Stimulated activated CD4-positive, alpha-beta T cell treated with anti-CD3 and anti-CD28 coated beads, Interleukin-2, amount 100 ng/mL, for 48 hours (primary cell): ENCODE measurements at regions not wholly inside any gene's neighbourhood (a gene's known extent, or its start where the extent isn't known, plus 50 kb on each side); places are given as distances from the start of the nearest gene placed in this dataset.
"Not testable (repeated sequence)": the region's sequence is repeated elsewhere in the genome, so short reads cannot be mapped to it uniquely, and the experiment has no call there.

Source experiments
- DNase-seq, 2 donors: peaks; one replicate each; pipeline ENCODE4 v3.0.0-alpha.2; 2020

DNA sequence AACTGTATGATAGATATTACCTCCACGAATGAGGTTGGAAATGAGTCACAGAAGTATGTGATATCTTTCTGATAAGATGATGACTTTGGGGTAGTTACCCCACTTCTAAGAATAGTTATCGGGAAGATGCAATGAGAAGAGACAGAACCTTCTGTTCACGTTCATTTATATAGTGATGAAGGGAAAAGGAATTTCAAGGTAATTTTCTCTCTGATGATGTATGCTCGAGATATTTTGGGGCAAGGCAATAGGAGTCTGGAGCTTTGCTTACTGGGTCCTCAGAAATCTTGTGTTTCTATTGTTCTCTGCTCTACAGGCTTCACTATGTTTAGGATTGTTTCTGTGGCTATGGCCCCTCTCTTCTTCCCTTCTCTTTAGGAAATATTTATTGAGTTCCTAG is 1389.6 kb downstream of the CDH8 start:
- no peak for DNase-seq

DNA sequence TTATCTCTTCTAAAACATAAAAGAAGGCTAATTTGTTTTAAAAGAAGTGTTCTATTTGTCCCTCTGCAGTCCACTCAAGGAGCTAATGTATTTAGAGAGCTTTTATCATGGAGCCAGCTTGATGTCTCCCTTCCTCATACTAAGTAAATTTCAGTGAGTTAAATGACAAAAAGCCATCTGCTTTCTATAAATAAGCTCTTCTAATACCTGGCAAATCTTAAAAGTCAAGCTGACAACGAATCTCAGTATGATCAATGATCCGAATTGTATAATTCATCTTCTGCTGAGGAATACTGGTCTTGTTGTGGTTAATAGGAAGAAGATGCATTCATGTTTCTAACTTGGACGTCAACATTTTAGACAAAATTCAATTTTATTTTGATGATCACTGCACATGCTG is 1390.7 kb downstream of the CDH8 start:
- no peak for DNase-seq

DNA sequence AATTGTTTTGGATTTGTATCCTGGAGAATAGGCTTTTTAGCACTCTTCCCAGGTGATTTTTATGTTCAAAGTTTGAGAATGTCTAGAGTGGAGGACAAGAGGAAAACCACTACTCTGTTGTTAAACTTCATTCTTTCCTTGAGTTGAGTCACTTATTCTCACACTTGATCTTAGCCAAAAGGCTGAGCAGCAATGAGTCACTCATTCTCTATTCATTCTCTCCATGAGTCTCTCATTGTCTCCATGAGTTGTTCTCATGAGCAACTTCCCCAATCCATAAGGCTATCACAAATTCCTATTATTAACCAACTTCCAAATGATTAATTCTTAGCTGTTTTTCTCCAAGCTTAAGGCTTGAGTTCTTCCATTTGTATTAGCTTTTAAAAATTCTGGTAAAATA is 1393.3 kb downstream of the CDH8 start:
- DNase-seq, result no peak

DNA sequence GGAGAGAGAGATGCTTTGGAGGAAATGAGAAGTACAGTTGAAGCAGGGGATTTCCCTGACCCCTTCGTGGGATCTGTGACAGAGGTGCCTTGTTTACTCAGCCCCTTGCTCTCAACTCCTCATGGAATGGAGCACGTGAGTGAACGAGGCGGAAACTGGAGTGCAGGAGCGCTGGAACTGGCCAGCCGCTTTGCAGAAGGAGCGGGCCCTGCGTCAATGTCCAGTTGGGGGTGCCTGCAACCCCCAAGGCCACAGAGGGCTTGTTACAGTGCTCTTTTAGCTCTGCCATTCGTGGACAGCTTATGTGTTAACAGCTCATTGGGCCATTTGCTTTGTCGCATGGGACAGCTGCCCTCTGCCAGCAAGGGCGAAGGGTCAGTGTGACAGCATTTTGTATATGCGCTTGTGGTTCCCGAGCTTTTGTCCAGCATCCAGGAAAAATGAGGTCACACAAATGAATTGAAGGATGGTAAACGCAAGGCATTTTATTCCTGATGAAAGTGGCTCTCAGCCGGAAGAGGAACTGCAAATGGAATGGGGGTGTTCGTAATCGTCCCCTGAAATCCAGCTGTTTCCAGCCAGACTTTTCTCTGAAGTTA is 1395.1 kb downstream of the CDH8 start:
- DNase-seq, result no peak

DNA sequence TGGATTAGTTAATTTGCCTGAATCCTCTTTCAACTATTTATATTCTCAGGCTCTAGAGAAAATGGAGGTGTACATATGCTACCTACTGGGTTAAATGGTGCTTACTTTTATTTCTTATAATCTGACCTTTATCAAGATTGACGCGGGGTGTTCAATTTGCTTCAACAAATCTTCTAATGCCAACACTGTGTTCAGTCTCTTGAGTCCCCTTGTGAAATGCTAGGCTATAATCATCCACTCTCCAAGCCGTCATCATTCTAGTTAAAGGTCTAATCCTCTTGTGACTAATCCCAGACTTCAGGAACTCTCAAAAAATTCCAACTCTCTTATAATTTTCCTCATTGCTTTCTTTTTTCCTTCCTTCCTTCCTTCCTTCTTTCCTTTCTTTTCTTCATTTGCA is 1396.2 kb downstream of the CDH8 start:
- DNase-seq, result no peak

DNA sequence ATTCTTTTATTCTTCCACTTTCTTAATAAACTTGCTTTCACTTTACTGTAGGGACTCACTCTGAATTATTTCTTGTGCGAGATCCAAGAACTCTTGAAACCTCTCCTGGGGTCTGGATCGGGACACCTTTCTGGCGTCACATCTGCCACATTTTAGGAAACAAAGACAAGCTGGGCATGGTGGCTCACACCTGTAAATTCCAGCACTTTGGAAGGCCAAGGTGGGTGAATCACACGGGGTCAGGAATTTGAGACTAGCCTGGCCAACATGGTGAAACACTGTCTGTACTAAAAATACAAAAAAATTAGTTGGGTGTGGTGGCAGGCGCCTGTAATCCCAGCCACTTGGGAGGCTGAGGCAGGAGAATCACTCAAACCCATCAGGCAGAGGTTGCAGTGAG is 1399.6 kb downstream of the CDH8 start:
- not testable (repeated sequence) for DNase-seq

DNA sequence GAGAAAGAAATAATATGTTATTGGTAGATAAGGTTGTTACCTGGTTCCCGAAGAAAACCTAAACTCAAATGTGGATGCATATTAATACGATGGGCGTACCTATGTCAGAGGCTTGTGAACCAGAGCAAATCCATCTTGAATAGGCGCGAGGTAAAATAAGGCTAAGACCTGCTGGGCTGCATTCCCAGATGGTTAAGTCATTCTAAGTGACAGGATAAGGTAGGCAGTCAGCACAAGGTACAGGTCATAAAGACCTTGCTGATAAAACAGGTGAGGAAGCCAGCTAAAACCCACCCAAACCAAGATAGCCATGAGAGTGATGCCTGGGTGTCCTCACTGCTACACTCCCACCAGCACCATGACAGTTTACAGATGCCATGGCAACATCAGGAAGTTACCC is 1400.1 kb downstream of the CDH8 start:
- DNase-seq, result no peak

DNA sequence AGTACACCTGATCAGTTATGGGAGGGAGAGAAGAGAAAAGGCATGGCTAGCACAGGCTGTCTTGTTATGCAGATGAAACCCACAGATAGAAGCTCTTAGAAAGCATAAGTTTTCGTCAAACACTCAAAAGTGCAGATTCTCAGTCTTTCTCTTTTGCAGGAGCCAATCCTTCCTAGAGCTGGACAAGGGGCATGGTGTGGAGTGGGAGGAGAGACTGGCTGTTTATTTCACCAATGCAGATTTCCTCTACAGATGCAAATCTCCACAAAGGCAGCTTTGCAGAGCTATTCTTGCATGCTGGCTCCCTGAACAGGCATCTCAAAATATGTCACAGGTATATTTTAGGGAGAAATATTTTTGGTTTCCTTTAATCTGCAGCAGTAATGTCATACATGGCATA is 1400.7 kb downstream of the CDH8 start:
- no peak for DNase-seq

DNA sequence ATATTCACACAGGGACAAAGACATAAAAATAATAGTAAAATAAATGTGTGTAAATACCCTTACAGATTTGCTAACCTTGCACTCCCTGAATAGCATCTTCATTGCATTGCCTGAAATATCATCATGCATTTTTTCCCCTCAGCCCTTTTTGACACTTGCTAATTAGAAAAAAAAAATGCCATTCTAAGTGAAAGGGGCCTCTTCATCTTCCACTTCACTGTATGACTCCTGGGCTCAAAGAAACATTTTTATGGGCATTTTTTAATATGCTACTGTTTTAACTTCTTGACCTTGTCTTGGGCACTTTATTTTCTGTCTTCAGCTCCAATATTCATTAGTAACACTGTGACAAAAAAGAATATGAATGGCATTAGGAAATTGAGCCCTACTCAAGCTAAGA is 1424.4 kb downstream of the CDH8 start:
- no peak for DNase-seq

DNA sequence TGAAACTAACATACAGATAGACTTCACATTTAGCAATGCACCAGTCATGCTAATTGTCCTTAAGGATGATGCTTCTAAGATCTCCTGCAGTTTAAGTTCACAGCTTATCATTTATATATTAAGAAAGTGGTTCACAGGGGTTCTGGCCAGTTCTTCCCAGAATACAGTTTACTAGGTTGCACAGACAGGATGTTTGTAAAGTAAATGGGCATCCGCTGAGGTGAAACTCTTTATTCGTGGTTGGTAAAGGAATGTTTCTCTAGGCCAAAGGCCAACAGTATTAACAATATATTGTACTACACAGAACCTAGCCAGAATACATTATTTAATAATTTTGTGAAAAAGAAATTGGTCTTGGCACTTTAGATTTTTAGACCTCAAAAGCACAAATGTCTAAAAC is 1427.3 kb downstream of the CDH8 start:
- no peak for DNase-seq

DNA sequence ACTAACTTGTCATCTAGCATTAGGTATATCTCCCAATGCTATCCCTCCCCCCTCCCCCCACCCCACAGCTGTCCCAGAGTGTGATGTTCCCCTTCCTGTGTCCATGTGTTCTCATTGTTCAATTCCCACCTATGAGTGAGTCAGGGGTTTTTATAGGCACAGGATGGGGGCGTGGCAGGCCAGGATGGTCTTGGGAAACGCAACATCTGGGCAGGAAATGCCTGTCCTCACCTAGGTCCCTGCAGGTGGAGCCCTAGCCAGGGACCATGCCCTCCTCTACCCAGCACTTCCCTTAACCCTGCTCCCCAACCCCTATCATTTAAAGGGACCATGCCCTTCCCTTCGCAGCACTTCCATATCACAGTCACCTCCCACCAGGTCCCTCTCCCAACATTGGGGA is 1430.6 kb downstream of the CDH8 start:
- not testable (repeated sequence) for DNase-seq

DNA sequence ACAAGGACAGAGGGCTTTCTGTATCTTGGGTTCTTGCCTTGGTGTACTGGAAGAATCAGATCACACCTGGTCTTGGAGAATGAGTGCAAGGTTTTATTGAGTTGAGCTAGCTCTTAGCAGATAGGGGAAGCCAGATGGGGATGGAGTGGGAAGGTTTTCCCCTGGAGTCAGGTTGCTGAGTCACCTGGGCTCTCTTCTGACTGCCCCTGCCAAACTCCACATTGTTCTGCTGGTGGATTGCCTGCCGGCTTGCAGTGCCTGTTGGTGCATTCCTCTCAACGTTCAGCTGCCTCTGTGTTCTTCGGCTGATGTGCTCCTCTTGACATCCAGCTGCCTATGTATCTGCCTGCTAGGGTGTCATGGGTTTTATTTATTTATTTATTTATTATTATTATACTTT is 1431.1 kb downstream of the CDH8 start:
- DNase-seq, result no peak

DNA sequence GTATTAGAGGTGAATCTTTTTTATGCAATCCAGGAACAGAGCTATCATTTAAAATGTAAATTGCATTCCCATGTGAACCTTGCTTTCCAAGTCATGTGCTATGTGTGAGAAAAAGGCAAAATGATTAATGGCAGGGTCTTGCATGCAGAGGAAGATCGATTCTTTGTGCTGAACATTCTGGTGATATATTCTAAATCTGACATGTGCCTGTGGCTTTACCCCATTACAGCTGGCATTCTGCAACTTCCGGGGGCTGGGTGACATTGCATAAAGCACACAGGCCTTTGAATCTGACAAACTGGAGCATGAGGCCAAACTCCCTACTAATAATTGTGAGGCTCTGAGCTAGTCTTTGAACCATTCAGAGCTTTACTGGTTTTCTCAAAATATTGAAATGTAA is 1449.7 kb downstream of the CDH8 start:
- no peak for DNase-seq

DNA sequence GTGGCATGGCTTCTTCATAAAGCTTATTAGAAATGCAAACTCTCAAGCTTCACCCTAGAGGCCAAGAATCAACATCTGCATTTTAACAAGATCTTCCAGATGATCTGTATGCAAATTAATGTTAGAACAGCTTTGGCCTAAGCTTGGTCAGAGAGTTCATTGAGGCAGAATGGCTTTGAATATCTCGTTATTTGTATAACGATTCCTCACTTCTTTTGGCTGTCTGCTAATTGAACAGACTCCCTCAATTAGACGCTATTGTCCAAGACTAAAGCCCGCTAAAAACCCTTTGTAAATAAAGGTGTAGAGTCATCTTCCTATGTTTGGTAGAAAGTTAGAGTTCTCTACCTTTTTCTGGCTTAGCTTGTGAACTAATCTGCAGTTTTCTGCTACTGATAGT is 1453.7 kb downstream of the CDH8 start:
- DNase-seq, result no peak

DNA sequence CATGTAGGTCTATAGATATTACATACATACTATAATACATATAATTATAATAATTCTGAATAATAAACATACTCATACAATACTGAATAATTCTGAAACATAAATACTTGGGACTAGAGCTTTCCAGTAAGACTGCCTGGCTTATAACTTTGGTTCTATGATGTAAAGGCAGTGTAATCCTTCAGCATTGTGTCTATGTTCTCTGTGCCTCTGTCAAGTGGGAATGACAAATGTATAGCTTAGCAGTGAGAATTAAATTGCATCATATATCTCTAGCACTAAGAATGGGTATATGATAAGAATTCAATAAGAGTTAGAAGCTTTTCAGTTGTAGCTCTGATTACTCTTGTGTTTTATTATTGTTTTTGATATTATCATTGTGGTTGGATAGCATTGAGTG is 1469.3 kb downstream of the CDH8 start:
- DNase-seq, result no peak

DNA sequence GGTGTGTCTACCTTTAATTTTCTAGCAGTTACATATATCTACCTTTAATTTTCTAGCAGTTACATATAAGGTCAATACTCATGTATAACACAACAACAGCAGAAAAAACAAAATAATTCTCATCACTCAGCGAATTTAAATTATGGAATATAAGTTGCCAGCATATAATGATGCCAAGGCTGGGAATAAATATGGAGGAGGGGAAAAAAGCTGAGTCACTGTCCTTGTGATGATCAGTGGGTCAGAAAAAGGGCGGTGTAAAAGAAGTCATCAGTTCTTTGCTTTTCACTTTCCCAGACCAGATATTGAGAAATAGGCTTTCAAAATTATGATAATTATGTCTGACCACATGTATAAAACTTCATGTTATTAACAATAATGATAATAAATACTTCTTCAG is 1471.7 kb downstream of the CDH8 start:
- DNase-seq, result no peak

DNA sequence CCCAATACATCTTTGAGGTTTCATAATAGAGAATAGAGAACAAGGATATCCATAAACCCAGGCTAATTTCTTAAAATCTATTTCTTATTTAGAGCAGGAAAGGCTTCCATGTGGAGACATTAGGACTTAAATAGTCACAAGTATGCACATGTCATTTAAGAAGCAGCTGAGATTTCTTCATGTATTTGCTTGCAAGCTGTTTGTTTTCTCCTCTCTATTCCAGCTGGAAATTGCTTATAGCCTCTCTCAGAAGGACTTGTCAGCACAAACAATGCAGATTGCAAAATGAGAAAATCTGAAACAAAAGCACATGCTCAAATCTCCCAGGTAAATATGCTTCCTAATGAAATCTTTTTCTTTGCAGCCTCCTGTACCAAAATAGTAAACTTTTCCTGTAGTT is 1473.1 kb downstream of the CDH8 start:
- DNase-seq, result no peak

DNA sequence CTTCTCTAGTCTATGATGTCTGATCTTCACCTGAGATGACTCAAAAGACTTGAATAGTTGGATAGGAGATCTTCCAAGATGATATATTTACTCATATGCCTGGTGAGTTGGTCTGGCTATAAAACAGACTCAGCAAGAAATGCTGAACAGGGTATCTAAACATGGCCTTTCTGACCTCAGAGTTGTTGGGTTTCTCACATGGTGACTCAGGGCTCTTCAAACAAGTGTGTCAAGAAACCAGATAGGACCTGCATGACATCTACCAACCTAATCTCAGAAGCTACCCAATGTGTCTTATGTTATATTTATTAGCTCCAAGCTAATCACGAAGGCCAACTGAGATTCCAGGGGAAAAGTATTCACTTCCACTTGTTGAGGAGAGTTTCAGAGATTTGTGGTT is 1477.3 kb downstream of the CDH8 start:
- DNase-seq, result no peak

DNA sequence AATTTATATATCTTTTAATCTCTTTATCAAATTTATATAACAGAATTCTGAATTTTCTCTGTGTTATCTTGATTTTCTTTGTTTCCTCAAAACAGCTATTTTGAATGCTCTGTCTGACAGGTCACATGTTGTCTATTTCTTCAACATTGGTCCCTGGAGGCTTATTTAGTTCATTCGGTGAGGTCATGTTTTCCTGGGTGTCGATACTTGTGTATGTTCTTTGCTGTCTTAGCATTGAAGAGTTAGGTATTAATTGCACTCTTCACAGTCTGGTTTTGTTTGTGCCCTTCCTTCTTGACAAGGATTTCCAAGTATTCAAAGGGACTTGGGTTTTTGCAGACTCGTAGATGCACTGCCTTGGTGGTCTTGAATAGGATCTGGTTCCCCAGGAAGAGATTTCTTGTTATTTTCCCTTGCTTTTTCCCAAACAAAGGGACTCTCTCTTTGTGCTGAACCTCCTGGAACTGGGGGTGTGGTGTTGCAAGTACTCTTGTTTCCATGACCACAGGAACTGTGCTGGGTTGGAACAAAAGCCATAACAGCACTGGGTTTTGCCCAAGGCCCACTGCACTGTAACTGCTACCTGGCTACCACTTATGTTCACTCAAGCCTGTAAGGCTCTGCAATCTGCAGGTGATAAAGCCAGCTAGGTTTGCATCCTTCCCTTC is 1483.0 kb downstream of the CDH8 start:
- DNase-seq, result no peak

DNA sequence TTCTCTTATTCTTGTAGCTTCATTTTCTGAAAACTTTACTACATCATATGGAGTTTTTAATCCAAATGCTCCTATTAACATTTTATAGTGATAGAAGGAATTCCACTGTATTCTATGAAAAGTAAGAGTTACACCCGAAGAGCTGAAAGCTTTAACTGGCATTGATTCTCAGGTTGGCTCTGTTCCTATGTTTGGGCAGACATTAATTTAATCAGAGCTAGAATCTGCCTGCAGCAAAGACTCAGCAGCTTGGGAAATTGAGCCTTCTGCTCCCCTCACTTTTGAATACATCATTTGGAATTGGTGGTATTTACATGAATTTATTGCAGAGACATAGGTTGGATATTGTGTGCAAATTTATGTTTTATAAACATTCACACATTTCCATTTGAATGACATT is 1494.7 kb downstream of the CDH8 start:
- no peak for DNase-seq

DNA sequence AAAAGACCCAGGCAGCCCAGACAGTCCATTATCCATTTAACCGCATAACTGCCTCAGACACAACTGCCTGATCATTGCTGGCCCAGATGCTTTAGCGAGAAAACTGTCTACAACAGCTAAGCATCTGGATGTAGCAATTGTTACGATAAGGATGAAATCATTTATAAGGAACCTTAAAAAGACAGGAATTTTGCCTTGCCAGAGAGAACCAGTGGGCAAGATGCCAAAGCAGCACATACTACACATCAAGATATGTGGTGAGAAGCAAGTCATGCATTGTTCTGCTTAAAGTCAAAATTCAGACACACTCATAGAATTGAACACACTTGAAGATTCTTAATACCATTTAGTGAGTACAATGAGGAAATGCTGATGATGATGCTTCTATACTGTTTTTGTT is 1525.3 kb downstream of the CDH8 start:
- no peak for DNase-seq

DNA sequence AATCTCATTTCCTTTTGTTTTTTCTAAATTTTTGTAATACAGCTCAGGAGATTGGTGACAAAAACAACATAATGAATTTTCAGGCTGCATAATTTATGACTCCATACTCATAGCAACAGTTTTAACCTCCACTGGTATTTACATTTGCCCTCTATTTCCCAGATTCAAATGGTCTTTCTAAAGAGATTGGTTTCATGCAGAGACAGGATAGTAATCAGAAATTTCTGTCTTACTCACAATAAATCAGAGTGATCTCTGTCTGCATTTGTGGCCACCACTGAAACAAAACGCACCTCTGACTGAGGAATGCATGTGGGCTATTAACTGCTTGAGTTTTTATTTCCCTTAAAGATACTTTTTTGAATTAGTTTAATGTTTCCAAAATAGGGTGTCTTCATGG is 1526.0 kb downstream of the CDH8 start:
- DNase-seq, result no peak

DNA sequence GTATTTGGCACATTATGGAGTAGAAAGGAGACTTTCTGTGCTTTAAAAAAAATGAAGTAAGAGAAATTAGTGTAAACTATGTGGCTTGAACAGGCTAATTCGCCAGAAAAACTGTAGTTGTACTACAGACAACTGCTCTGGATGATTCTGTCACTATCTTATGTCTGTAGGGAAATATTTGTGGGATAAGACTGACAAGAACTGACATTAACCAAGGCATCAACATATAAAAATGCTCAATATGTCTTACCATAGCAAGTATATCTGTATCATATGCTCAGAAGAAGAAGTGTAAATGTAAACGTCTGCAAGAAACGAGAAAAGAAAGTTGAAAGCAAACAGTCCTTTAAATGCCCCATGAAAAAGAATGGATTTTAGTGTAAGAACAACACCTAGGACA is 1545.0 kb downstream of the CDH8 start:
- no peak for DNase-seq

DNA sequence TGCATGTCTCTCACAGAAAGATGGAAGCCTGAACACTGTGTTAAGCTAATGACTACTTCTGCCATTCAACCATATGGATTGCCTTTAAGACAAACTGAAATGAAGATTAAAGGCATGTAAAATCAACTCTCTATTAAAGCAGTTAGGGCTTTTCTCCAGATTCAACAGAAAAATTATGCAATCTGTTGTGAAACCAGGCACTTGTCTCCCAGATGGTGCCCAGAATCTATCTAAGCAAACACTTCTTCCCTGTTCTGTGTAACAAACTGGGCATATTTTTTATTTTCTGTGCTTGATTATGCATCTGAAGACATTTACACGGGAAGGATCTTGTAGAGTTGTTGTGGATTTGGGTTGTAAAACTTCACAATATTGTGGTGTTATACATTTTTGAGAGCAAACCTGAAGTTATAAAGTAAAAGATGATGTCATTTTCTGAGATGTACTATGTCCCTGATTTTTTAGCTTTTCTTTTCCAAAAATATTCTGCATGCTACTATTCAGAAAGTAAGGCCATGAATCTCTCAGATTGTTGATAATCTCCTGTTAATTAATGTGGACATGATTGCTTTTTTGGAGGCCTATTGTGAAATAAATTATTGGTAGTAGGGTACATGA is 1550.3 kb downstream of the CDH8 start:
- DNase-seq, result no peak

DNA sequence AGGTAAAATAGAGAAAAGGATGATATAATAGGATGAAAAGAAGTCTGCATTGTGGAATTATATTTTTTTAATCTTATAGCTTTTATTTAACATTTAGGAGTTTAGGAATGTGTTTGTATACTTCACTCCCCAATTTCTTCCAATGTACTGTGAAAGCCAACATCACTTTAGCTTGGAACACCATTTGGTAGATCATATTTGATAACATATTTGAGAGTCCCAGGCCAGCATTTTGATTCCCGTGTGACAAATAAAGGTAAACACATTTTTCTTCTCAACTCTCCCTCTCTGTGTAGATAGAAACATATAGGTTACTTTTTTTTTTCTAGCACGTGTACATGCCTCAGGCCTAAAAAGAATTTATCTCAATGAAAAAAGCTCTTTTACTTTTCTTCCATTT is 1551.3 kb downstream of the CDH8 start:
- DNase-seq, result no peak
